Neuron (in vitro differentiated cells): ENCODE measurements at regions not wholly inside any gene's neighbourhood (a gene's known extent, or its start where the extent isn't known, plus 50 kb on each side); places are given as distances from the start of the nearest gene placed in this dataset.
"Not testable (repeated sequence)": the region's sequence is repeated elsewhere in the genome, so short reads cannot be mapped to it uniquely, and the experiment has no call there.

ENCODE experiments used
- H2AFZ ChIP-seq: one replicate; pipeline ENCODE4 v1.6.1; 2013; ENCODE audit warnings: low read depth, mild to moderate bottlenecking, inconsistent platforms, low read length, moderate library complexity
- H3K27me3 ChIP-seq: one replicate; pipeline ENCODE4 v1.6.1; 2013; ENCODE audit warnings: low read length; ENCODE audit not compliant: insufficient read depth
- H3K36me3 ChIP-seq: one replicate; pipeline ENCODE4 v1.6.1; 2013; ENCODE audit warnings: low read length; ENCODE audit not compliant: insufficient read depth
- H3K4me1 ChIP-seq: one replicate; pipeline ENCODE4 v1.6.1; 2013; ENCODE audit warnings: low read length; ENCODE audit not compliant: insufficient read depth
- H3K4me3 ChIP-seq: 2 replicates; pipeline ENCODE4 v1.5.1; 2013; ENCODE audit warnings: mild to moderate bottlenecking, low read length, moderate library complexity
- H3K9me3 ChIP-seq: one replicate; pipeline ENCODE4 v1.6.1; 2013; ENCODE audit warnings: low read length

DNA sequence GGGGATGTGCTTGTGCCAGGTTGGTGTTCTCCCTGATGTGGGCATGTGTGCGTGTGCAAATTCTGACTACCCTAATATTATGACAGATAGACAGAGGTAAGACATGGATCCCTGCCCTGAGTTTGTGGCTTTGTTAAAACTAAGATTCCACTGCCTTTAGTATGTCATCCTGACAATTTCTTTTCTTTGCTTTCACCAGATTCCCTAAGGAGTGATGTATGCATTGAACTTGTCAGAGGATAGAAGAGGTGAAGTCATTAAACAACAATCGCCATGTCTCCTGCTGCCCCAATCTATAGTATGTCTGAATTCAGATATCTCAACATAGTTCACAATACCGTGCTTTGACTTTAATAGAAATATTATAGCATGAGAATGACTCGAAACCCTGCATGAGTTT is 137.1 kb upstream of the ELAC2 start:
- H3K9me3 ChIP-seq = peaks cover 2% of the 10 kb centered on the region
- H3K27me3 ChIP-seq = no peaks in the 10 kb centered on the region
- H3K36me3 ChIP-seq = no peaks in the 10 kb centered on the region
- peaks cover 3% of the 10 kb centered on the region for H3K4me1 ChIP-seq
- H2AFZ ChIP-seq = no peak overlapping the region
- H3K4me3 ChIP-seq = no peak overlapping the region

- Histone ChIP-seq H3K36me3 (no peaks in the 10 kb centered on the region), H3K4me3 (no peak overlapping the region), H3K4me1 (peaks cover 3% of the 10 kb centered on the region), H3K27me3 (no peaks in the 10 kb centered on the region), H2AFZ (no peak overlapping the region), H3K9me3 (peaks cover 2% of the 10 kb centered on the region)
These were observed 136.6 kb upstream of the ELAC2 start for GRCh38 chr17:13154398-13154797.

- no peak overlapping the region for H3K4me3 ChIP-seq
- peaks cover 2% of the 10 kb centered on the region for H3K9me3 ChIP-seq
- H2AFZ ChIP-seq = peak overlapping the region; percentile 30
- H3K4me1 ChIP-seq = peaks cover 3% of the 10 kb centered on the region
- no peaks in the 10 kb centered on the region for H3K27me3 ChIP-seq
- no peaks in the 10 kb centered on the region for H3K36me3 ChIP-seq
These were observed 135.2 kb upstream of the ELAC2 start for GRCh38 chr17:13153036-13153435.

- H3K27me3 ChIP-seq = no peaks in the 10 kb centered on the region
- H3K9me3 ChIP-seq = peaks cover 2% of the 10 kb centered on the region
- H3K36me3 ChIP-seq = no peaks in the 10 kb centered on the region
- H3K4me1 ChIP-seq = peaks cover 3% of the 10 kb centered on the region
- H3K4me3 ChIP-seq = no peak overlapping the region
- no peak overlapping the region for H2AFZ ChIP-seq
These were observed 134.7 kb upstream of the ELAC2 start for GRCh38 chr17:13152501-13152900.

DNA sequence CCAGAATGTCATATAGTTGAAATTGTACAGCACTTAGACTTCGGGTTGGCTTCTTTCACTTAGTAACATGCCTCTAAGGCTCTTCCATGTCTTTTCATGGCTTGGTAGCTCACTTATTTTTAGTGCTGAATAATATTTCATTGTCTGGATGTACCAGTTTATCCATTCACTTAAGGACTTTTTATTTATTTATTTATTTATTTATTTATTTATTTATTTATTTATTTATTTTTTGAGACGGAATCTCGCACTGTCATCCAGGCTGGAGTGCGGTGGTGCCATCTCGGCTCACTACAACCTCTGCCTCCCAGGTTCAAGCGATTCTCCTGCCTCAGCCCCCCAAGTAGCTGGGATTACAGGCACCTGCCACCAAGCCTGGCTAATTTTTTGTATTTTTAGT is 132.9 kb upstream of the ELAC2 start:
- H3K4me1 ChIP-seq, H3K27me3 ChIP-seq, H3K36me3 ChIP-seq, H3K4me3 ChIP-seq, H2AFZ ChIP-seq, H3K9me3 ChIP-seq: not testable (repeated sequence)

- no peaks in the 10 kb centered on the region for H3K36me3 ChIP-seq
- H3K9me3 ChIP-seq = peaks cover 6% of the 10 kb centered on the region
- H3K4me1 ChIP-seq = peaks cover 11% of the 10 kb centered on the region
- no peaks in the 10 kb centered on the region for H3K27me3 ChIP-seq
- no peak overlapping the region for H2AFZ ChIP-seq
- no peak overlapping the region for H3K4me3 ChIP-seq
These were observed 125.2 kb upstream of the ELAC2 start for GRCh38 chr17:13143001-13143400.

DNA sequence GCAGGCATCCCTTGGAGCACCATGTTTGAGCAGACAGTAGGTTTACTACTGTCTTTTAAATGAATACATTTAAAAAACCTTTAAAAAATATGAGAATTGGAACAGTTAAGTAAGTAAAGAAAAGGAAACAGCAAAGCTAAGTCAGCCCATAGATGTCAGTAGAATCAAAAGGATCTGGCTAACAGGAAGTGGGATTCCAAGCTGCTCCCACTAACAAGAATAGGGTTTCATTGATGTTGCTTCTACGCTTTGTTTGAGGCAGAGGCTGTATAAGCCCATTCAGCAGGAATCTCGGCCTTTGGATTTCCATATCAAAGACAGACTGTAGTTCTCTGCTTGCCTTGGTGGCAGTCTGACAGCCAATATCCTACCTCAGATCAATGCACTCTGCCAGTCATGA is 122.9 kb upstream of the ELAC2 start:
- Histone ChIP-seq H3K4me3 (peak overlapping the region; percentile 7), H3K27me3 (no peaks in the 10 kb centered on the region), H3K9me3 (peaks cover 6% of the 10 kb centered on the region), H3K36me3 (no peaks in the 10 kb centered on the region), H2AFZ (no peak overlapping the region), H3K4me1 (peaks cover 19% of the 10 kb centered on the region)

GRCh38 chr17:13135506-13135905 is 117.7 kb upstream of the ELAC2 start:
- Histone ChIP-seq H3K27me3 (no peaks in the 10 kb centered on the region), H2AFZ (peak overlapping the region; percentile 68), H3K9me3 (peaks cover 6% of the 10 kb centered on the region), H3K4me3 (no peak overlapping the region), H3K4me1 (peaks cover 21% of the 10 kb centered on the region), H3K36me3 (no peaks in the 10 kb centered on the region)

- Histone ChIP-seq H2AFZ (no peak overlapping the region), H3K4me3 (no peak overlapping the region), H3K4me1 (peaks cover 19% of the 10 kb centered on the region), H3K27me3 (no peaks in the 10 kb centered on the region), H3K9me3 (peaks cover 6% of the 10 kb centered on the region), H3K36me3 (no peaks in the 10 kb centered on the region)
These were observed 116.2 kb upstream of the ELAC2 start for GRCh38 chr17:13134076-13134475.

DNA sequence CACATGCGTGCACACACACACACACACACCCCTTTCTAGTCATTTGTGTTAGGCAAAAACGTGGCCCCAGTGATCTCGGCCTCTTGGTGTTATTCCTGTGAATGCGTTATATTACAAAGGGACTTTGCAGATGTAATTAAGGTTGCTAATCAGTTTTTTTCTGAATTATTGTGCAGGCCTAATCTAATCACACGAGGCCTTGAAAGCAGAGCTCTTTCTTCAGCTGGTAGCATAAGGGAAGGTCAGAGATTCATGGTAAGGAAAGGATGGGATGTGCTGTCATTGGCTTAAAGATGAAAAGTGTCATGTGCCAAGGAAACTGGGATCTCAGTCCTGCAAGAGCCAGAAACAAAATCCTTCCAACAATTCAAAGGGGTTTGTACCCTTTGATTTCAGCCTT is 113.4 kb upstream of the ELAC2 start:
- Histone ChIP-seq H3K4me1 (peaks cover 16% of the 10 kb centered on the region), H3K27me3 (no peaks in the 10 kb centered on the region), H3K9me3 (no peaks in the 10 kb centered on the region), H3K4me3 (no peak overlapping the region), H2AFZ (no peak overlapping the region), H3K36me3 (no peaks in the 10 kb centered on the region)

DNA sequence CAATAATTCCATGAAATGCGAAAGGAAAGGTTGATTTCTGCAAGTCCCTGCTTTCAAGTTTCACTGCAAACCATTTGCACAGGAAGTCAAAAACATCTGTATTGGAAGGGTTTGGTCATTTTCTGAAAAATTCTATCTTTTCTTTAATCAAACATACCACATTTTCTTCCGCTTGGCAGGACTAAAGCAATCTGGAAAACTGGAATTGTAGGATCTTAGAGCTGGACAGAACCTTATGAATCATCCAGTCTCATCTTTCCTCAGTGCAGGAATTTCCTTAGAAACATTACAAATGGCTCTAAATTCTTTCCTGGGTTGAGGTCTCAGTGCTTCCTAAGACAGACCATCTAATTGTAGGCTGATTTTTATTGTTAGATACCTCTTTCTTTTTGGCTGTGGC is 111.5 kb upstream of the ELAC2 start:
- Histone ChIP-seq H3K9me3 (no peaks in the 10 kb centered on the region), H3K4me1 (no peaks in the 10 kb centered on the region), H3K4me3 (no peak overlapping the region), H3K36me3 (no peaks in the 10 kb centered on the region), H3K27me3 (no peaks in the 10 kb centered on the region), H2AFZ (no peak overlapping the region)

DNA sequence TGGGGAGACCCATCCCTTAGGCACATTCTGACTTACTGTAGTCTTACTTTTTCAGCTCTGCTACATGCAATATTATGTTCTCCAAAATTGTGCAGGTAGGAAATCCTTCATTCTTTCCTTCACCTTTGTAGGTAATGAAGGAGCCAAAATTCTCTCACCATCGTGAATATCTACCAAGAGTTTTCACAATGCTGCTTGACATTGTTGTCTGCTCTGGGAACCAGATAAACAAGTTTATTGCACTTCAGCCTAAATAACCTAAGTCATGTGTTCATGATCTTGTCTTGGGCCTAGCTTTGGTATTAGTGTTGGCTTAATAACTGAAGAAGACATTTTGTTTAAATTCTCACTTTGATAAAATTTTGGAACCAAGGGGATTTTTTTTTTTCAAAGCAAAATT is 110.8 kb upstream of the ELAC2 start:
- Histone ChIP-seq H2AFZ (no peak overlapping the region), H3K27me3 (no peaks in the 10 kb centered on the region), H3K36me3 (no peaks in the 10 kb centered on the region), H3K9me3 (no peaks in the 10 kb centered on the region), H3K4me1 (no peaks in the 10 kb centered on the region), H3K4me3 (no peak overlapping the region)

- Histone ChIP-seq H3K4me1 (no peaks in the 10 kb centered on the region), H3K36me3 (no peaks in the 10 kb centered on the region), H3K9me3 (no peaks in the 10 kb centered on the region), H3K4me3 (no peak overlapping the region), H3K27me3 (no peaks in the 10 kb centered on the region), H2AFZ (no peak overlapping the region)
These were observed 110.2 kb upstream of the ELAC2 start for GRCh38 chr17:13127921-13128602.

DNA sequence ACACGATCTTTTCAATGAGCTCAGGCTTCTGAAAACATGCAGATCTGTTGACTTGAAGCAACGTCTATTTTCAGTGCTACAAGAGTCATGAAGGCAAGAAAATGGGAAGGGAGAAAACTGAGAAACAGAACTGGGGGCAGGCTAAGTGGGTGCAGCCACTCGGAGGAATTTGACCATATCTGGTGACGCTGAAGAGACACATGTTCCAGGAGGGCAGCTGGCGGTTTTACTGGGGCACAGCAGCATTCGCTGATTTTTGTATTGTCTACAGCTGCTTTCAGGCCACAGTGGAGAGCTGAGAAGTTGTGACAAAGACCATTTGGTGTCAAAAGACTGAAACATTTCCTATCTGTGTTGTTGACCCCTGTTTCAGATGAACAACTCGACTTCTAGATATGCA is 103.0 kb upstream of the ELAC2 start:
- H3K27me3 ChIP-seq = no peaks in the 10 kb centered on the region
- H2AFZ ChIP-seq = no peak overlapping the region
- H3K9me3 ChIP-seq = no peaks in the 10 kb centered on the region
- H3K4me3 ChIP-seq = no peak overlapping the region
- H3K4me1 ChIP-seq = no peaks in the 10 kb centered on the region
- no peaks in the 10 kb centered on the region for H3K36me3 ChIP-seq
